GM12875 (cell line): ENCODE measurements at regions not wholly inside any gene's neighbourhood (a gene's known extent, or its start where the extent isn't known, plus 50 kb on each side); places are given as distances from the start of the nearest gene placed in this dataset.

Experiments
- H3K4me3 ChIP-seq: one replicate; pipeline ENCODE4 v1.5.1; 2011; ENCODE audit warnings: low read depth, low read length, control low read depth
- TF ChIP-seq, protein P1 (sequence below): IDR thresholded peaks from 2 replicates; pipeline ENCODE4 v1.5.1; 2011; ENCODE audit warnings: low read depth, mild to moderate bottlenecking, control low read depth, inconsistent platforms, low read length, moderate library complexity, borderline replicate concordance; ENCODE audit not compliant: insufficient read depth

DNA sequence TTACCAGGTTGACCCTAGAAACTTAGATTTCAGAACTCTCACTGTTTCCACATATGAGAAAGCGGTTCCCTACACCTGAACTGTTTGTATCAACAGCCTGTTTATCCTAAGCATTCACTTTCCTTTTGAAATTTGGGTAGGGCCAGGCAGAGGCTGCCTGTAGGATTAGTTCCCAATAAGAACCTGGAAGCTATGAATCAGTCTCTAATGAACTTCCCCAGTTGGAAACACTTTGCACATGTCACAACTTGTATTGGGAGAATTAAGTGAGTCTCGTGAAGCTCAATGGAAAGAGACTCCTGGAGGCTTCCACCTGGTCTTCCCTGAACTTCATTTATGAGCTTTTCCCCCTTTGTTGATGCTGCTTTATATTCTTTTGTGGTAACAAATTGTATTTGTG, 486.6 kb upstream of the HS6ST1 start:
- TF ChIP-seq, protein P1, sequence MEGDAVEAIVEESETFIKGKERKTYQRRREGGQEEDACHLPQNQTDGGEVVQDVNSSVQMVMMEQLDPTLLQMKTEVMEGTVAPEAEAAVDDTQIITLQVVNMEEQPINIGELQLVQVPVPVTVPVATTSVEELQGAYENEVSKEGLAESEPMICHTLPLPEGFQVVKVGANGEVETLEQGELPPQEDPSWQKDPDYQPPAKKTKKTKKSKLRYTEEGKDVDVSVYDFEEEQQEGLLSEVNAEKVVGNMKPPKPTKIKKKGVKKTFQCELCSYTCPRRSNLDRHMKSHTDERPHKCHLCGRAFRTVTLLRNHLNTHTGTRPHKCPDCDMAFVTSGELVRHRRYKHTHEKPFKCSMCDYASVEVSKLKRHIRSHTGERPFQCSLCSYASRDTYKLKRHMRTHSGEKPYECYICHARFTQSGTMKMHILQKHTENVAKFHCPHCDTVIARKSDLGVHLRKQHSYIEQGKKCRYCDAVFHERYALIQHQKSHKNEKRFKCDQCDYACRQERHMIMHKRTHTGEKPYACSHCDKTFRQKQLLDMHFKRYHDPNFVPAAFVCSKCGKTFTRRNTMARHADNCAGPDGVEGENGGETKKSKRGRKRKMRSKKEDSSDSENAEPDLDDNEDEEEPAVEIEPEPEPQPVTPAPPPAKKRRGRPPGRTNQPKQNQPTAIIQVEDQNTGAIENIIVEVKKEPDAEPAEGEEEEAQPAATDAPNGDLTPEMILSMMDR: no peak
- no peak overlapping the region for H3K4me3 ChIP-seq

DNA sequence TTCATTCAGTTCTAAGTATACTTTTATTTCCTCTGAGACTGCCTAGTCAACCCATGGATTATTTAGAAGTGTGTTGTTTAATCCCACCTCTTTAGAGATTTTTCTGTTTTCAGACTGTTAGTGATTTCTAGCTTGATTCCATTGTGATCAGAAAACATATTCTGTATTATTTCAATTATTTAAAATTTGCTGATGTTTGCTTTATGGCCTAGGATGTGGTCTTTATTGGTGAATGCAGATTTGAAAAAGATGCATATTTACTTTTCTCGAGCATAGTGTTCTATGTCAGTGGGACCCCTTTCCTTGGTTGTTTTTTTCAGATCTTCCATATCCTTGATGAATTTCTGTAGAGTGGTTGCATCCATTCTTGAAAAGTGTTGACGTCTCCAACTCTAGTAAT, 487.2 kb upstream of the HS6ST1 start:
- H3K4me3 ChIP-seq: no peak overlapping the region
- TF ChIP-seq, protein P1: no peak

DNA sequence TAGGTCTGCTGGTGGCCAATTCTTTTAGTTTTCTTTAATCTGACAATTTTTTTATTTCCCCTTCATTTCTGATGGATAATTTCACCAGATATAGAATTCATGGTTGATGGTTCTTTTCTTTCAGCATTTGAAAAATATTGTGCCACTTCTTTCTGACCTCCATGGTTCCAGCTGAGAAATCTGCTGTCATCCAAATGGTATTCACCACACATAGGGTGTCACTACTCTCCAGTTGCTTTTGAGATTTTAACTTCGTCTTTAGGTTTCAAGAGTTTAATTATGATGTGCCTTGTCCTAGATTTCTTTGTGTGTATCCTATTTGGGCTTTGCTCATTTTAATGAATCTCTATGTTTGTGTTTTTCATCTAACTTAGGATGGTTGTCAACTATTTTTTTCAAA, 488.6 kb upstream of the HS6ST1 start:
- H3K4me3 ChIP-seq: no peak overlapping the region
- TF ChIP-seq, protein P1: no peak

DNA sequence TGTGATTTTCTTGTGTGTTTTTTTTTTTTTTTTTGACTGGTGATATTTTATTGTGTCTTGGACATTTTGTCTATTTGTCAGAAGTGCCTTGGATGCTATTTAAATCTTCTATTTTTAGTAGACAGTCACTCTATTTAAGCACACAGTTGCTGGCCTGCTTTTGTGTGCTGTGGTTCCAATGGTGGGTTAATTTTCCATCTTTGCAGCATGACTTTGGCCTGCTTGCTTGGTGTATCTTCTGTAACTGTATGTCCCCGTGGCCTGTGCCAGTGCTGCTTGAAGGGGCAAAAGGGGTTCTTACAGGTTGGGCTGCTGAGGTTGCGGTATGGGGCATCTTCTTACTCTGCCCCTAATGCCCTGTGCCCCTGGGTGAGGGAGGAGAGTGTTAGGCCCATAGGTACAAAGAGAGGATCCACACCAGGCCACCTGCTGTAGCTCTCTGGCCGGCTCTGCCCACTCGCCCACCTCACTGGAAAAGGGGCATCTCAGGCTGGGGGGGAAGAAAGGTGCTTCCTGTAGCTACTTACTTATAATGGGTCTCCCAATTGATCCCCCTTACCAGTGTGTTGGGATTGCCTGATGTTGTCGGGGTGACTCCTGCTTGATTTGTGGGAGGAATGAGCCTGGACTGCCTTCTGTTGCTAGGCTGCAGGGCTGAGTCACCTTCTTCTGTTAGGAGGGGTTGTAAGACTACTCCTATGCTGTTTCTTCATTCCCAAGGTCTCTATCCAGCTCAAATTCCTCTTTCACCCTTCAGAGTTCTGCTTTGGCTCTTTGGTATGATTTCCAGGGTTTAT, 490.0 kb upstream of the HS6ST1 start:
- TF ChIP-seq, protein P1: no peak
- no peak overlapping the region for H3K4me3 ChIP-seq

DNA sequence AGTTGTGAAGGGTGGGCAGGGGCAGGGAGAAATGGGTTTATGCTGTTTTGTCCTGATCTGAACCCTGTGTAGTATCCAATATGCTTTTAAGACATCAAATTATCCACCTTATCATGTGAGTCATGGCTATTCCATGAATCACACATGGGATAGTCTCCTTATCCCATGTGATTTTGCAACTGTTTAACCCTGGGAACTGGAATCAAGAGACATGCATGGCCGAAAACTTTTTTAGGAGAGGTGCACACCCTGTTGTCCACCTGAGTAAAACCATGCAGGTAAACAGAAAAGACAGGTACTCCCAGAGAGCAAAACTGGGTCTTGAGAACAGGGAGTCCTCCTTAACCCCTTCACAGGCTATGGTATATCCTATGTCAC, 490.6 kb upstream of the HS6ST1 start:
- TF ChIP-seq, protein P1: no peak
- H3K4me3 ChIP-seq: no peak overlapping the region

DNA sequence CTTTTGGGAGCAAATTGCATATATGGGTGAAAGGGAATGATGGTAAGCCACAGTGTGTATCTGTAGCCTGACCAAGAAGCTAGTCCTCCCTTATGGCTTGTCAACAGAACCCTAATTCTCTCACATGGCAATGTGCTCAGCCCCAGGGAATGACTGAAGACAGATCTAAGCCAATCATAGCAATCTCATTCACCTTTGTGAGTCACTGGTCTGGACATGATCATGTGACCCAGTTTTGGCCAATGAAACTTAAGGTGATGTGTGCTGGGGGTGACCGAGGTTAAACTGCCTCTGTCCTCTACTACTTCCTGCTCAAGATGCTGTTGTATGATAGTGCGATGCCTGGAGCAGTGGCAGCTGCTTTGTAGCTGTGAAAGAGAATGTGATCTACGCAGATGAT, 491.2 kb upstream of the HS6ST1 start:
- H3K4me3 ChIP-seq: no peak overlapping the region
- TF ChIP-seq, protein P1: no peak

DNA sequence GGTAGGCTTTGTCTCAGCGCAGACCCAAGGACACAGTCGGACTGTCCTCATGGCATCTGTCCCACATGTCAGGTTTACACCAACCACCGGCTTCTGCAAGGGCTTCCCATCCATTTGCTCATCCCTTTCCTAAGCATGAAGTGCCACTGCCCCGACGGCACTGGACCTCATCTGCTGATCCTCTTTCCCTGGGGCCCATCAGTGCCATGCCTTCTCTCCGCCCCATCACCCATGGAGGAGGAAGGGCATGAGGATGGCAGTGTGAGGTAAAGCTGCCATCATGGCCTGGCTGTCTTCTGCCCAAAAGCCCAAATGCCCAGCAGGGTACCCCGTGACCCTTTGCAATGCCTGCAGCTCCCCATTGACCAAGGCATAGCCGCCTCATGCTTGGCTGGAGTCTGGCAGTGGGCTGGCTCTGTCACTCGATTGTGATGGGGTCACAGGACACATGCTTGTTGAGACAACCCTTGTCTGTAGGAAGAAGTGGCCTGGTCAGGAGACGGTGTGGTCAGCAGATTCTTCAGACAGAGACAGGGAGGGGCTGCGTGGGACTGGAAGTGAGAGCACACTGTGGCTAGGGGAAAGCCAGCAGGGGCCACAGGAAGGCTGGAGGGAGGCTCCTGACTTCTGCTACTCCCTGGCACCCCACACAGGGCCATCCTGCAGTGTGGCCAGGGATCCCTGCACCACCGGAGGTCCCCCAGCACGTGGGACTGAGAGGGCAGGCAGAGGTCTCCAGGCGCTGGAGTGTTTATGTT, 493.7 kb upstream of the HS6ST1 start:
- no peak overlapping the region for H3K4me3 ChIP-seq
- TF ChIP-seq, protein P1: no peak
